Frontal cortex (tissue), 3 donors: ENCODE measurements at regions not wholly inside any gene's neighbourhood (a gene's known extent, or its start where the extent isn't known, plus 50 kb on each side); places are given as distances from the start of the nearest gene placed in this dataset.
"Not testable (repeated sequence)": the region's sequence is repeated elsewhere in the genome, so short reads cannot be mapped to it uniquely, and the experiment has no call there.

ENCODE experiments used
- DNase-seq, 2 donors: peaks; one replicate each; pipeline ENCODE4 v3.0.0; 2012; ENCODE audit warnings: low spot score in 2 of 2
- FAIRE-seq: peaks from 2 replicates; lab custom pipeline; 2012; peaks lifted over from hg19 to GRCh38; lab: Jason Lieb, UNC
- donor health status: control.
- donor health status: control.
- donor health status: control.

GRCh38 chr5:33184367-33184766 is 256.4 kb upstream of the TARS1 start:
- FAIRE-seq (no peak), DNase-seq (no peak)

GRCh38 chr5:33188089-33188488 is 252.7 kb upstream of the TARS1 start:
- DNase-seq: no peak
- FAIRE-seq: no peak

GRCh38 chr5:33194914-33195313 is 245.9 kb upstream of the TARS1 start:
- FAIRE-seq (no peak), DNase-seq (no peak)

- FAIRE-seq: no peak
These were observed 245.2 kb upstream of the TARS1 start for GRCh38 chr5:33195431-33196165.

GRCh38 chr5:33198836-33199235 is 241.9 kb upstream of the TARS1 start:
- FAIRE-seq: no peak

More at GRCh38 chr5:33195431-33196165, 245.2 kb upstream of the TARS1 start:
- no peak for DNase-seq

GRCh38 chr5:33203931-33204330 is 236.8 kb upstream of the TARS1 start:
- FAIRE-seq (no peak), DNase-seq (no peak)

More at GRCh38 chr5:33198836-33199235, 241.9 kb upstream of the TARS1 start:
- no peak for DNase-seq

- DNase-seq (no peak), FAIRE-seq (no peak)
These were observed 235.7 kb upstream of the TARS1 start for GRCh38 chr5:33205079-33205478.

- DNase-seq (no peak), FAIRE-seq (no peak)
These were observed 234.9 kb upstream of the TARS1 start for GRCh38 chr5:33205727-33206410.

GRCh38 chr5:33206962-33207506 is 233.7 kb upstream of the TARS1 start:
- DNase-seq (no peak), FAIRE-seq (no peak)

GRCh38 chr5:33209252-33209651 is 231.5 kb upstream of the TARS1 start:
- DNase-seq: no peak
- FAIRE-seq: no peak

- not testable (repeated sequence) for DNase-seq, FAIRE-seq
These were observed 230.5 kb upstream of the TARS1 start for GRCh38 chr5:33210221-33210620.

- DNase-seq: no peak
- FAIRE-seq: no peak
These were observed 229.8 kb upstream of the TARS1 start for GRCh38 chr5:33210978-33211377.

- no peak for DNase-seq
- FAIRE-seq: no peak
These were observed 228.3 kb upstream of the TARS1 start for GRCh38 chr5:33212439-33212838.

GRCh38 chr5:33212900-33213299 is 227.9 kb upstream of the TARS1 start:
- FAIRE-seq: no peak
- DNase-seq: no peak

GRCh38 chr5:33223563-33224284 is 217.0 kb upstream of the TARS1 start:
- DNase-seq (no peak), FAIRE-seq (no peak)

- DNase-seq (no peak), FAIRE-seq (no peak)
These were observed 216.3 kb upstream of the TARS1 start for GRCh38 chr5:33224285-33224961.

GRCh38 chr5:33227247-33227646 is 213.5 kb upstream of the TARS1 start:
- no peak for FAIRE-seq

GRCh38 chr5:33227746-33228145 is 213.0 kb upstream of the TARS1 start:
- no peak for FAIRE-seq
- no peak for DNase-seq

More at GRCh38 chr5:33227247-33227646, 213.5 kb upstream of the TARS1 start:
- DNase-seq: no peak

GRCh38 chr5:33228149-33228548 is 212.6 kb upstream of the TARS1 start:
- no peak for DNase-seq
- FAIRE-seq: no peak

- FAIRE-seq: no peak
These were observed 211.5 kb upstream of the TARS1 start for GRCh38 chr5:33229216-33229615.

More at GRCh38 chr5:33229216-33229615, 211.5 kb upstream of the TARS1 start:
- no peak for DNase-seq
